ENCODE measurements at regions not wholly inside any gene's neighbourhood (a gene's known extent, or its start where the extent isn't known, plus 50 kb on each side); places are given as distances from the start of the nearest gene placed in this dataset.

- DNase-seq (ENCODE audit: extremely low spot score, unreplicated experiment) = no peak
- no peaks in the 10 kb centered on the region for H3K9me3 Mint-ChIP-seq
- no peak overlapping the region for H3K4me3 Mint-ChIP-seq
- no peak for TF ChIP-seq CTCF (conservative IDR thresholded peaks at IDR 0.05)
- no peaks in the 10 kb centered on the region for H3K36me3 Mint-ChIP-seq
- H3K27me3 Mint-ChIP-seq = peaks cover 4% of the 10 kb centered on the region
- H3K27ac Mint-ChIP-seq = no peak overlapping the region
- H3K4me1 Mint-ChIP-seq (ENCODE audit: unreplicated experiment) = peaks cover 7% of the 10 kb centered on the region
These were observed 519.2 kb upstream of the MYT1L start for GRCh38 chr2:2850218-2850755.

- Mint-ChIP-seq H3K27me3 (peaks cover 4% of the 10 kb centered on the region), H3K4me3 (no peak overlapping the region), H3K27ac (no peak overlapping the region), H3K4me1 (ENCODE audit: unreplicated experiment) (peaks cover 7% of the 10 kb centered on the region), H3K9me3 (no peaks in the 10 kb centered on the region), H3K36me3 (no peaks in the 10 kb centered on the region)
- TF ChIP-seq CTCF (conservative IDR thresholded peaks at IDR 0.05) = no peak
- DNase-seq (ENCODE audit: extremely low spot score, unreplicated experiment) = no peak
These were observed 518.6 kb upstream of the MYT1L start for GRCh38 chr2:2849464-2850217.

GRCh38 chr2:2848621-2849333, 517.7 kb upstream of the MYT1L start:
- no peak for TF ChIP-seq CTCF (conservative IDR thresholded peaks at IDR 0.05)
- DNase-seq (ENCODE audit: extremely low spot score, unreplicated experiment) = no peak
- no peak overlapping the region for H3K27ac Mint-ChIP-seq
- H3K4me1 Mint-ChIP-seq (ENCODE audit: unreplicated experiment) = peaks cover 7% of the 10 kb centered on the region
- H3K4me3 Mint-ChIP-seq = no peak overlapping the region
- H3K9me3 Mint-ChIP-seq = no peaks in the 10 kb centered on the region
- H3K36me3 Mint-ChIP-seq = no peaks in the 10 kb centered on the region
- H3K27me3 Mint-ChIP-seq = peaks cover 4% of the 10 kb centered on the region

- no peak for DNase-seq (ENCODE audit: extremely low spot score, unreplicated experiment)
- no peak overlapping the region for H3K27ac Mint-ChIP-seq
- peaks cover 7% of the 10 kb centered on the region for H3K4me1 Mint-ChIP-seq (ENCODE audit: unreplicated experiment)
- no peak for TF ChIP-seq CTCF (conservative IDR thresholded peaks at IDR 0.05)
- H3K4me3 Mint-ChIP-seq = no peak overlapping the region
- peaks cover 4% of the 10 kb centered on the region for H3K27me3 Mint-ChIP-seq
- no peaks in the 10 kb centered on the region for H3K9me3 Mint-ChIP-seq
- H3K36me3 Mint-ChIP-seq = no peaks in the 10 kb centered on the region
These were observed 517.1 kb upstream of the MYT1L start for GRCh38 chr2:2848198-2848597.

GRCh38 chr2:2847209-2847676, 516.2 kb upstream of the MYT1L start:
- no peaks in the 10 kb centered on the region for H3K9me3 Mint-ChIP-seq
- no peaks in the 10 kb centered on the region for H3K36me3 Mint-ChIP-seq
- H3K4me3 Mint-ChIP-seq = no peak overlapping the region
- H3K27me3 Mint-ChIP-seq = peaks cover 4% of the 10 kb centered on the region
- DNase-seq (ENCODE audit: extremely low spot score, unreplicated experiment) = no peak
- no peak overlapping the region for H3K27ac Mint-ChIP-seq
- peaks cover 7% of the 10 kb centered on the region for H3K4me1 Mint-ChIP-seq (ENCODE audit: unreplicated experiment)
- no peak for TF ChIP-seq CTCF (conservative IDR thresholded peaks at IDR 0.05)
